ENCODE measurements at regions not wholly inside any gene's neighbourhood (a gene's known extent, or its start where the extent isn't known, plus 50 kb on each side); places are given as distances from the start of the nearest gene placed in this dataset.
A peak's percentile ranks its signal among the peaks of the same experiment; 100 is the strongest.

DNA sequence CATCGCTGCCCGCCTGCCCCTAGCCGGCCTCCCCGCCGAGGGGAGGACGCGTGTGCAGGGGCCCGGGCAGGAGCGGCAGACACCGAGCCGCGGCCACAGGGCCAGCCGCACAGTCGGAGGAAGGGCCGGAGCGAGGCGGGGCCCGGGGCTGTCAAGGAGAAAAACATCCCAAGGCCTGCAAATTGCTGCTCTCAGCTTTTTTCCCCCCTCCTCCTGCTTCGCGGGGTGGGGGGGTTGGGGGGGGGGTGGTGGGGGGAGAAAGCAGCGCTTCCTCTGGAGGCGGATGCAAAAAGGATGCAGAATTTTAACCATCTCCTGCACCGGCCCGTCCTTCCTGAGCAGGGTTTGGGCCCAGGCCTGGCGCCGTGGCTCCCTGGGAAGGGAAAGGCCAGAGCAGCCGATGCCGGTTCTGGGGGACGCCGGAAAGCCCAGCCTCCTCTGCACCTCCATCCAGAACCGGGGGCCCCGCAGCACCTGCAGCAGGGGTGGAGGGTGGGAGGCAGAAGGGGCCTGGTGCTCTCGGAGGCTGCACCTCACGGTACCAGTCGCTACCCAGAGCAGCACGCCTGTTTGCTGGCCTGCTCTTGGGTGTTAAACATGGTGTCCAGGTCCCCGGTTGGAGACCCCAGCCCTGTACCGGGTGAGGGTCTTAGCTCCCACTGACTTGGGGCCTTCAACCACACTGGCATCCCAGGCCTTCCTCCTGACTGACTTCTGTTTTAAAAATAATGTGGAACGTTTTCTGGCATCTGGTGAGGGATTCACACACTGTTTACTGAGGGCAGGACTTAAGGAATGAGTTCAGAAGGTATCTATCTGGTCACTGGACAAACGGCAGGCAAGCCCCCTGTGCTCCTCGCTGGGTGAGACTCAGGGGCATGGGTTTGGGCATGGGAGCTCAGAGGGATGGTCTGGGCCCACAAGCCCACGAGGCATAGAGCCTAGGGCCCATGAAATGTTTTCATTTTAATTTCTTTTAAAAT, 77.4 kb upstream of the WNT7B start:
- no peaks in the 10 kb centered on the region; the same call in 1 of the 2 replicates for H3K4me1 ChIP-seq (ENCODE audit: insufficient read depth)
- no peaks in the 10 kb centered on the region for H4K20me1 ChIP-seq (replicated peaks; ENCODE audit: insufficient read depth)
- H3K27me3 ChIP-seq (ENCODE audit: insufficient read depth), result peaks cover under 1% of the 10 kb centered on the region; the same call in 1 of the 2 replicates
- H3K36me3 ChIP-seq (ENCODE audit: insufficient read depth), result no peaks in the 10 kb centered on the region
- no peaks in the 10 kb centered on the region; the same call in 2 of the 3 replicates for H3K9me3 Mint-ChIP-seq
- no peak overlapping the region for H3K4me2 ChIP-seq
- TF ChIP-seq, protein P1, sequence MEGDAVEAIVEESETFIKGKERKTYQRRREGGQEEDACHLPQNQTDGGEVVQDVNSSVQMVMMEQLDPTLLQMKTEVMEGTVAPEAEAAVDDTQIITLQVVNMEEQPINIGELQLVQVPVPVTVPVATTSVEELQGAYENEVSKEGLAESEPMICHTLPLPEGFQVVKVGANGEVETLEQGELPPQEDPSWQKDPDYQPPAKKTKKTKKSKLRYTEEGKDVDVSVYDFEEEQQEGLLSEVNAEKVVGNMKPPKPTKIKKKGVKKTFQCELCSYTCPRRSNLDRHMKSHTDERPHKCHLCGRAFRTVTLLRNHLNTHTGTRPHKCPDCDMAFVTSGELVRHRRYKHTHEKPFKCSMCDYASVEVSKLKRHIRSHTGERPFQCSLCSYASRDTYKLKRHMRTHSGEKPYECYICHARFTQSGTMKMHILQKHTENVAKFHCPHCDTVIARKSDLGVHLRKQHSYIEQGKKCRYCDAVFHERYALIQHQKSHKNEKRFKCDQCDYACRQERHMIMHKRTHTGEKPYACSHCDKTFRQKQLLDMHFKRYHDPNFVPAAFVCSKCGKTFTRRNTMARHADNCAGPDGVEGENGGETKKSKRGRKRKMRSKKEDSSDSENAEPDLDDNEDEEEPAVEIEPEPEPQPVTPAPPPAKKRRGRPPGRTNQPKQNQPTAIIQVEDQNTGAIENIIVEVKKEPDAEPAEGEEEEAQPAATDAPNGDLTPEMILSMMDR (conservative IDR thresholded peaks at IDR 0.05; ENCODE audit: low read depth in 2 of 2), result no peak
- TF ChIP-seq EZH2 (IDR thresholded peaks at IDR 0.05; ENCODE audit: low read depth, unreplicated experiment) (no peak), EZH2phosphoT487 (IDR thresholded peaks at IDR 0.05; ENCODE audit: unreplicated experiment) (no peak), ETS1 (IDR thresholded peaks at IDR 0.05) (no peak), CREB1 (CRISPR knock-in tag; IDR thresholded peaks at IDR 0.05; ENCODE audit: low read depth) (no peak), REST (IDR thresholded peaks at IDR 0.05; ENCODE audit: unreplicated experiment) (no peak), STAT1 (IDR thresholded peaks at IDR 0.05; ENCODE audit: unreplicated experiment) (no peak), NANOG (IDR thresholded peaks at IDR 0.05; ENCODE audit: borderline replicate concordance) (no peak), ZNF331 (CRISPR knock-in tag; IDR thresholded peaks at IDR 0.05; ENCODE audit: low read depth) (no peak), POLR2AphosphoS5 (IDR thresholded peaks at IDR 0.05; ENCODE audit: low read depth) (no peak)
- TF ChIP-seq, protein P2, sequence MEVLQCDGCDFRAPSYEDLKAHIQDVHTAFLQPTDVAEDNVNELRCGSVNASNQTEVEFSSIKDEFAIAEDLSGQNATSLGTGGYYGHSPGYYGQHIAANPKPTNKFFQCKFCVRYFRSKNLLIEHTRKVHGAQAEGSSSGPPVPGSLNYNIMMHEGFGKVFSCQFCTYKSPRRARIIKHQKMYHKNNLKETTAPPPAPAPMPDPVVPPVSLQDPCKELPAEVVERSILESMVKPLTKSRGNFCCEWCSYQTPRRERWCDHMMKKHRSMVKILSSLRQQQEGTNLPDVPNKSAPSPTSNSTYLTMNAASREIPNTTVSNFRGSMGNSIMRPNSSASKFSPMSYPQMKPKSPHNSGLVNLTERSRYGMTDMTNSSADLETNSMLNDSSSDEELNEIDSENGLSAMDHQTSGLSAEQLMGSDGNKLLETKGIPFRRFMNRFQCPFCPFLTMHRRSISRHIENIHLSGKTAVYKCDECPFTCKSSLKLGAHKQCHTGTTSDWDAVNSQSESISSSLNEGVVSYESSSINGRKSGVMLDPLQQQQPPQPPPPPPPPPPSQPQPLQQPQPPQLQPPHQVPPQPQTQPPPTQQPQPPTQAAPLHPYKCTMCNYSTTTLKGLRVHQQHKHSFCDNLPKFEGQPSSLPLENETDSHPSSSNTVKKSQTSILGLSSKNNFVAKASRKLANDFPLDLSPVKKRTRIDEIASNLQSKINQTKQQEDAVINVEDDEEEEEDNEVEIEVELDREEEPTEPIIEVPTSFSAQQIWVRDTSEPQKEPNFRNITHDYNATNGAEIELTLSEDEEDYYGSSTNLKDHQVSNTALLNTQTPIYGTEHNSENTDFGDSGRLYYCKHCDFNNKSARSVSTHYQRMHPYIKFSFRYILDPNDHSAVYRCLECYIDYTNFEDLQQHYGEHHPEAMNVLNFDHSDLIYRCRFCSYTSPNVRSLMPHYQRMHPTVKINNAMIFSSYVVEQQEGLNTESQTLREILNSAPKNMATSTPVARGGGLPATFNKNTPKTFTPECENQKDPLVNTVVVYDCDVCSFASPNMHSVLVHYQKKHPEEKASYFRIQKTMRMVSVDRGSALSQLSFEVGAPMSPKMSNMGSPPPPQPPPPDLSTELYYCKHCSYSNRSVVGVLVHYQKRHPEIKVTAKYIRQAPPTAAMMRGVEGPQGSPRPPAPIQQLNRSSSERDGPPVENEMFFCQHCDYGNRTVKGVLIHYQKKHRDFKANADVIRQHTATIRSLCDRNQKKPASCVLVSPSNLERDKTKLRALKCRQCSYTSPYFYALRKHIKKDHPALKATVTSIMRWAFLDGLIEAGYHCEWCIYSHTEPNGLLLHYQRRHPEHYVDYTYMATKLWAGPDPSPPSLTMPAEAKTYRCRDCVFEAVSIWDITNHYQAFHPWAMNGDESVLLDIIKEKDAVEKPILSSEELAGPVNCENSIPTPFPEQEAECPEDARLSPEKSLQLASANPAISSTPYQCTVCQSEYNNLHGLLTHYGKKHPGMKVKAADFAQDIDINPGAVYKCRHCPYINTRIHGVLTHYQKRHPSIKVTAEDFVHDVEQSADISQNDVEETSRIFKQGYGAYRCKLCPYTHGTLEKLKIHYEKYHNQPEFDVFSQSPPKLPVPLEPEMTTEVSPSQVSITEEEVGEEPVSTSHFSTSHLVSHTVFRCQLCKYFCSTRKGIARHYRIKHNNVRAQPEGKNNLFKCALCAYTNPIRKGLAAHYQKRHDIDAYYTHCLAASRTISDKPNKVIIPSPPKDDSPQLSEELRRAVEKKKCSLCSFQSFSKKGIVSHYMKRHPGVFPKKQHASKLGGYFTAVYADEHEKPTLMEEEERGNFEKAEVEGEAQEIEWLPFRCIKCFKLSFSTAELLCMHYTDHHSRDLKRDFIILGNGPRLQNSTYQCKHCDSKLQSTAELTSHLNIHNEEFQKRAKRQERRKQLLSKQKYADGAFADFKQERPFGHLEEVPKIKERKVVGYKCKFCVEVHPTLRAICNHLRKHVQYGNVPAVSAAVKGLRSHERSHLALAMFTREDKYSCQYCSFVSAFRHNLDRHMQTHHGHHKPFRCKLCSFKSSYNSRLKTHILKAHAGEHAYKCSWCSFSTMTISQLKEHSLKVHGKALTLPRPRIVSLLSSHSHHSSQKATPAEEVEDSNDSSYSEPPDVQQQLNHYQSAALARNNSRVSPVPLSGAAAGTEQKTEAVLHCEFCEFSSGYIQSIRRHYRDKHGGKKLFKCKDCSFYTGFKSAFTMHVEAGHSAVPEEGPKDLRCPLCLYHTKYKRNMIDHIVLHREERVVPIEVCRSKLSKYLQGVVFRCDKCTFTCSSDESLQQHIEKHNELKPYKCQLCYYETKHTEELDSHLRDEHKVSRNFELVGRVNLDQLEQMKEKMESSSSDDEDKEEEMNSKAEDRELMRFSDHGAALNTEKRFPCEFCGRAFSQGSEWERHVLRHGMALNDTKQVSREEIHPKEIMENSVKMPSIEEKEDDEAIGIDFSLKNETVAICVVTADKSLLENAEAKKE (CRISPR knock-in tag; IDR thresholded peaks at IDR 0.05), result no peak
- 0 out of 2 replicates have a peak, but pooled peaks cover 3% of the 10 kb centered on the region for H3F3A ChIP-seq (replicated peaks; ENCODE audit: low read depth)
- no peak overlapping the region for H3K4me3 ChIP-seq
- no peaks in the 10 kb centered on the region for H3K36me3 Mint-ChIP-seq (ENCODE audit: low read depth)
- no peak overlapping the region for H3K27ac Mint-ChIP-seq
- H3K4me1 Mint-ChIP-seq, result peaks cover 6% of the 10 kb centered on the region
- DNase-seq (ENCODE audit: low spot score), result no peak
- H3K79me2 ChIP-seq (replicated peaks; ENCODE audit: insufficient read depth), result no peaks in the 10 kb centered on the region
- no peak overlapping the region for H2AFZ ChIP-seq
- peaks cover 4% of the 10 kb centered on the region for H3K27me3 Mint-ChIP-seq (ENCODE audit: insufficient read depth, low read depth, poor library complexity)
- ATAC-seq, result peak; percentile 63
- no peaks in the 10 kb centered on the region for H3K9me2 ChIP-seq (ENCODE audit: insufficient read depth)
- H3K4me3 Mint-ChIP-seq, result no peak overlapping the region
- H3K27ac ChIP-seq (ENCODE audit: low read depth), result no peak overlapping the region

All from GM23338 (cell line).